M059J (cell line): ENCODE measurements at regions not wholly inside any gene's neighbourhood (a gene's known extent, or its start where the extent isn't known, plus 50 kb on each side); places are given as distances from the start of the nearest gene placed in this dataset.

Experiments used
- DNase-seq: peaks from one replicate; pipeline ENCODE4 v3.0.0-alpha.2; 2012; ENCODE audit warnings: low read depth

- no peak for DNase-seq
Measured at GRCh38 chr12:90079529-90080210, 371.0 kb upstream of the ATP2B1 start.

DNA sequence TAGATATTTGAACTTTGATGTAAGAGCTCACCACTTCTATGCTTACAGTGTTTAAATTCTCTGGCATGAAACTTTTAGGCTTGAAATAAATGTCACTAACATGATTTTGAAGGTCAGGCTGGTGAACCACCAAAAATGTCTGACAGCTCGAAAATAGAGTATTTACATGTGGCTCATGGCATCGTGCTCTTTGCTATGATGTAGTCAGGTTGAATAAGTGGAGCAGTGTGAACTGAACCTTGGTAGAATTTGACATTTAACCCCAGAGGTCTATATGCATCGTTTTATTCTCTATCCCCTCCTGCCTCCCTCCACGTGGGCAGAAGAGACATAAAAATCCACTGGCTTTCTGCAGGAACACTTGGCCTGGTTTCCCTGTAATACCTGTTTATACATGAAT lies 369.7 kb upstream of the ATP2B1 start:
- no peak for DNase-seq

DNA sequence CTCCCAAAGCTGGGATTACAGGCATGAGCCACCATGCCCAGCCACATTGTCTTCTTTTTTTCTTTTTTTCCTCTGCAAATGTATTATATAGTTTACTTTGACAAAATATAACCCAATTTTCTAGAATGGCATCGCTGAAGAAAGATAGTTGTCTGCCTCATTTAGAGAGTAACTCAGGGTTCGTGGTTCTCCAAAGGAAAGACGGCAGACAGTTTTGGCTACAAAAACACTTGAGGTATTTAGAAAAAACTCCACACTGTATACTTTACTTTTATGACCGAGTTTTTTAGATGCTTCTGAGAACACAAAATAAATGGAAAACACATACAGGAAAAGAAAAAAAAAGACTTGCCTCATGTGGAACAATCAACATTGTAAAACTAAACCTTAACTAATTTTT lies 369.1 kb upstream of the ATP2B1 start:
- no peak for DNase-seq

DNA sequence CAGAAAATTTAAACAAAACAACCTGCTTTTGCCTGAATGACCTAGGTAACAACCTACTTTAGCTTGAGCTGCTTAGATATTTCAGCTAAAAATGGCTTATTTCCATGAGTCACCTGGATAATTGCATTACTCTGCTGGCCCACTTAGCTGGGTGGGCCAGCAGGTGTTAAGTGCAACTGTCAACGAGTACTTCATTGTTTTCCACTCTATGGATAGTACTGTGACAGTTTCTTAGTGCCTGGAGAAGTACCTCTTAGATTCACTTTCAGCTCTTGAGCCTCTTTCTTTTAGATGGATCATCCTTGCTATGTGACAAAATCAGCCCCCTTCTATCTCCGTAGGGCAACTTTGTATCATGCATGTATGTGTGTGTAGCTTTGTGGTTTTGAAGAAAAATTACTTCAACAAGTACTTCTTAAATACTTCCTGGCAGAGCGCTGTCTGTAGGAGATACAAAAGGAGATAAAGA lies 368.2 kb upstream of the ATP2B1 start:
- DNase-seq: no peak

- DNase-seq: no peak
Measured at GRCh38 chr12:90075685-90076084, 367.0 kb upstream of the ATP2B1 start.

DNA sequence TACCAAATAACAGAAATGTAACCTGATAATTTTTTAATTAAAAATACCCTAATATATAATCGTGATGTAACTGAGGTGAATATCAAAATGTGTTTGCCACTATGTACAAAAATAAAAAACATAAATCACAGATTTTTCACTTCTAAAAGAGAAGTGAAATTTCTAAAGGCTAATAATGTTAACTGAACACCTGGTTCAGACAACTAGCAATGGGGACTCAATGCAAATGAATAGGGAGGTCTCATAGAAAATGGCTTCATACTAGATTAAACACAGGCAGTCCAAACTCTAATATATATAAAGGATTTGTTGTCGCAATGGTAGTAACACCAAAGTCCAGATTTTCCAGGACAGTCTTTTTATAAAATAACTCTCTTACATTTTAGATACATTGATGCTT lies 365.4 kb upstream of the ATP2B1 start:
- DNase-seq: no peak

- no peak for DNase-seq
Measured at GRCh38 chr12:90071996-90072395, 363.4 kb upstream of the ATP2B1 start.

- DNase-seq: no peak
Measured at GRCh38 chr12:90069711-90070110, 361.1 kb upstream of the ATP2B1 start.

GRCh38 chr12:90067791-90068190 lies 359.2 kb upstream of the ATP2B1 start:
- no peak for DNase-seq

DNA sequence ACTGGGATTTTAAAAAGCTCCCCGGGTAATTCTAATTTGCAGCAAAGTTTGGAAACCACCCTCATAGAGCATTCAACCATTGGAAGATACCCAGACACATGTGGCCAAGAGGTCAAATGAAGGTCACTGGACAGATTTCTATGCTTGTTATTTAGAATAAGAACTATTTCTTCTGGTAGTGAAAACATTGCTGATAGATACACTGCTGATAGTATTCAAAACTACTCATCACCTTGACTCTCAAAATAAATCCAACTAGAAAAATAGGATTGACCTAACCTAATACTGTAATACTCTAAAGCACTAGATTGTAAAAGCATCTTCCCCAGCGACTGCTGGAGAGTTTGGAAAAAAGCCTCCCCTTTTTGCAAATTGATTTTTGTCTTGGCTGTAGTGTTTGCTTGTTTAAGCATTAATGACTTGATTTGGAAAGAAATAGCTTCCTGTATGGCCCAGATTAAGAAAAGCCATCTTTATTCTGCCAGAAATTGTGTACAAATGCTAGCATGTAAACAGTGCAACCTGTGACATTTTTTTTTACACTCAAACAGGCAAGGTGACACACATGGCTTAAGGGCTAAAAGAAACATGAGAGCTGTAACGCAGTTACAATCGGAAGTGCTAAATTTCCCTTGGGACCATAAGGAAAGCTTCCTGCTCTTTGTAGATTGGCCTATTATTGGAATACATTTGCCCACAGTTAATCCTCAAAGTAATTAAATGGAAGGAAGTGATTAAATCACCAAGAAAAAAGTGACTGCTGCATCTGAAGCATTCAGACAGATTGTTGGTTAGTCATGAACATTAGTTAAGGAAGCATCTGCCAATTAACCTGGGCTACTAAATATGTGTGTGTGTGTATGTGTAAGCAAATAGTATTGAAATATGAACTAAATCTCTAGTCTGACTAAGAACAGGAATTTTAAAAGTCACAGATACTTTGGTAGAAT lies 356.5 kb upstream of the ATP2B1 start:
- DNase-seq: peak; percentile 56

DNA sequence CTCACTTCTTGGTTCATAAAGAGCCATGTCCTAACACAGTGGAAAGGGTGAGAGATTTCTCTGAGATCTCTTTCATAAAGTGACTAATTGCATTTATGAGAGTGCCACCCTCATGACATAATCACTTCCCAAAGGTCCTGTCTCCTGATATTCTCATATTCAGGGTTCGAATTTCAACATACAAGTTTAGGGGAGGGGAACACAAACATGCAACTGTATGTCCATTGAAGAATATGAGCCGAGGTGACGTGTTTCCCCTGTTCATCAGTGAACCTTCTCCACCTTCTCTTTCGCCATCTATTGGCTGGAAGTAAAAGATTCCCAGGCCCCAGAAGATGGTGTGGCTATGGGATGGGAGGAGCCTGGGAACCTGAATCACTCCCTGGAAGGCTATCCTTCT lies 354.2 kb upstream of the ATP2B1 start:
- peak; percentile 45 for DNase-seq

DNA sequence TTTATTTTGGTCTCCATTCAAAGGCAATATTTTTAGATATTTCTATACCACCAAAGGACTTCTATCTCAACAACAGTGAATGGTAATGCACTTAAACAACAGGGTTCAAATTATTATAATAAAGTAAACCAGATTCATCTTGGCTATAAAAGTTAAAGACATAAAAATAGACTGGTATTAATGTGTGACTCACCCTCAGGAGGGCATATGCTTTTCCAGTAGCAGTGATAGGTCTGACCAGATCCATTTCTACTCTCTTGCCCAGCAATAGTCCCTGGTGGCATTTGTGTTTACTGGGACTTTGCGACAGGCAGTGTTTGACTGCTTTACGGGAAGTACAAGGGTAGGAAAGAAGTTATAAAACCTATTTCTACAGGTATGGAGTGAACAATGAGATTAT lies 353.2 kb upstream of the ATP2B1 start:
- DNase-seq: no peak

- DNase-seq: no peak
Measured at GRCh38 chr12:90060031-90060430, 351.4 kb upstream of the ATP2B1 start.

GRCh38 chr12:90058704-90059103 lies 350.1 kb upstream of the ATP2B1 start:
- DNase-seq: peak; percentile 84

- DNase-seq: peak; percentile 50
Measured at GRCh38 chr12:90055071-90055470, 346.4 kb upstream of the ATP2B1 start.

- DNase-seq: no peak
Measured at GRCh38 chr12:90048918-90049317, 340.3 kb upstream of the ATP2B1 start.

- DNase-seq: no peak
Measured at GRCh38 chr12:90045559-90045958, 336.9 kb upstream of the ATP2B1 start.

DNA sequence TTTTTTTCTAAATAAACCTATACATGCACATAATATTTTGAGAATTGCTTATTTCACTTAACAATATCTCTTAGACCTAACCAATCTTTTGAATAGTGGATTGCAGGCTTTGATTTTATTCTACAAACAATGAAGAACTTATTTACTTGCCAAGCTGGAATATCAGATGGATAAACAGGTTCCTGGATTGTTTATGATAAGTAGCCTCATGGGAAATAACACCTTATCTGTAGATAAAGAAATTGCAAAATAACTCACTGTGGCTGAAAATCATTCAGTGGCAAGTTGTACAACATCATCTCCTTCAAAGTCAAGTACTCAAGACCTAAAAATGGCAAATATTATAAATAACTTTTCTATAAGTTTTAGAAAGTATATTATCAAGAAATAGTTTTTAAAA lies 335.4 kb upstream of the ATP2B1 start:
- DNase-seq: no peak

GRCh38 chr12:90042920-90043641 lies 334.4 kb upstream of the ATP2B1 start:
- peak; percentile 49 for DNase-seq

DNA sequence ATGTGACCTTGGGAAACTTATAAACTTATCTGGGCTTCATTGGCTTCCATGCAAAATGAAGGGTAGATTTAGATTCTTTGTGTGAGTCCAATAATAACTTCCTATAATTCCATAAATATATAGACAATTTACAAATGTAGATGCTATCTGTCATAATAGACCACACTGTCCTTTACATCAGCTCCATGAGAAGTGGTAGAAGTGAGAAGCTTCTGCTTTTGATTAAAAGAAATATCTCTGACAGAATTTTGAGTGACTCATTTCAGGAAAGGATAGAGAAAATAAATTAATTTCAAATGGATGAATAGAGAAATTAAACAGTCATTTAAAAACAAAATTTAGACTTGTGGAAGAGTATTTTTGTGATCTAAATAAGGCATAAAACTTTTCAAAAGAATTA lies 329.7 kb upstream of the ATP2B1 start:
- DNase-seq: no peak

DNA sequence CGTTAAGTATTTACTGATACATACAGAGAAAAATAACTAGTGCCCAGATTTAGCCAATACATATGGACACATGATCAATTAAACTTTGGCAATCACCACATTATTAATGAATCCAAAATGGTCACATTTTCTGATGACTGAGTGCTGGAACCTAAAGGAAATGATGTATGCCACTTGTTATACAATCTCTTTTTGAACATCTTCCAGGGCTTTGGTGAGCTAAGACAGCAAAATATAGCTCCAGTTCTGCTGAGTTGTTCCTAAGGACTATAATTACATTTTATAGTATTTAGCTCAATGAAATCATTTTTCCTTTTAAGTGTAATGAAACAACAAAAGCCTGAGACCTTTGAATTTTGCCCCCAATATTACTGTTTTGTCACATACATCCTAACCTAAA lies 329.1 kb upstream of the ATP2B1 start:
- DNase-seq: no peak

- DNase-seq: peak; percentile 72
Measured at GRCh38 chr12:90036637-90037036, 328.0 kb upstream of the ATP2B1 start.
